ENCODE measurements at regions not wholly inside any gene's neighbourhood (a gene's known extent, or its start where the extent isn't known, plus 50 kb on each side); places are given as distances from the start of the nearest gene placed in this dataset.

DNA sequence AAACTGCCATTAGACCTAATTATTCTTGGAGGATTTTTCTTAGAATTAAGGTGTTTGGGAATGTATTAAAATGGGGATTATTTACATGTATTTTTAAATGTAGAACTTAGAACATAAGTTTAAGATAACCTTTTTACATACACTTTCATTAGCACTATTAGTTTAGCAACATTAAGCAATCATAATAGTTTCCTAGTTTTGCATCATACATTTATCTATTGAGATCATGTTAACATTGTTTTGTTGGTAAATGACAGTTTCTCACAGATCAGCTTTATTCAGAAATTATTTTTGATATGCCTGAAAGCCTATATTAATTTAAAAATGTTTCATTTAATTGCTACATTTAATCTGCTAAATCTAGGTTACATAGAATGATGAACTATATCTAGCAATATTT is 189.7 kb upstream of the PPP1R3A start:
- H3K4me3 Mint-ChIP-seq (ENCODE audit: low read depth, unreplicated experiment): no peak overlapping the region
- CTCF ChIA-PET: no interaction called here
- no peak overlapping the region for H3K27ac Mint-ChIP-seq (ENCODE audit: unreplicated experiment)
- H3K9me3 Mint-ChIP-seq (ENCODE audit: low read depth, unreplicated experiment): no peaks in the 10 kb centered on the region
- no peaks in the 10 kb centered on the region for H3K27me3 Mint-ChIP-seq (ENCODE audit: unreplicated experiment)
- no peaks in the 10 kb centered on the region for H3K4me1 Mint-ChIP-seq (ENCODE audit: low read depth, unreplicated experiment)
- TF ChIP-seq, protein P1, sequence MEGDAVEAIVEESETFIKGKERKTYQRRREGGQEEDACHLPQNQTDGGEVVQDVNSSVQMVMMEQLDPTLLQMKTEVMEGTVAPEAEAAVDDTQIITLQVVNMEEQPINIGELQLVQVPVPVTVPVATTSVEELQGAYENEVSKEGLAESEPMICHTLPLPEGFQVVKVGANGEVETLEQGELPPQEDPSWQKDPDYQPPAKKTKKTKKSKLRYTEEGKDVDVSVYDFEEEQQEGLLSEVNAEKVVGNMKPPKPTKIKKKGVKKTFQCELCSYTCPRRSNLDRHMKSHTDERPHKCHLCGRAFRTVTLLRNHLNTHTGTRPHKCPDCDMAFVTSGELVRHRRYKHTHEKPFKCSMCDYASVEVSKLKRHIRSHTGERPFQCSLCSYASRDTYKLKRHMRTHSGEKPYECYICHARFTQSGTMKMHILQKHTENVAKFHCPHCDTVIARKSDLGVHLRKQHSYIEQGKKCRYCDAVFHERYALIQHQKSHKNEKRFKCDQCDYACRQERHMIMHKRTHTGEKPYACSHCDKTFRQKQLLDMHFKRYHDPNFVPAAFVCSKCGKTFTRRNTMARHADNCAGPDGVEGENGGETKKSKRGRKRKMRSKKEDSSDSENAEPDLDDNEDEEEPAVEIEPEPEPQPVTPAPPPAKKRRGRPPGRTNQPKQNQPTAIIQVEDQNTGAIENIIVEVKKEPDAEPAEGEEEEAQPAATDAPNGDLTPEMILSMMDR (IDR thresholded peaks at IDR 0.05; ENCODE audit: unreplicated experiment): no peak
- intact Hi-C loops (cut with micrococcal nuclease; ENCODE audit: unreplicated experiment): no loop called here
- no TSS peak for BruUV-seq (replicated peaks)
- DNase-seq: no peak
- no peaks in the 10 kb centered on the region for H3K36me3 Mint-ChIP-seq (ENCODE audit: insufficient read depth, unreplicated experiment)

DNA sequence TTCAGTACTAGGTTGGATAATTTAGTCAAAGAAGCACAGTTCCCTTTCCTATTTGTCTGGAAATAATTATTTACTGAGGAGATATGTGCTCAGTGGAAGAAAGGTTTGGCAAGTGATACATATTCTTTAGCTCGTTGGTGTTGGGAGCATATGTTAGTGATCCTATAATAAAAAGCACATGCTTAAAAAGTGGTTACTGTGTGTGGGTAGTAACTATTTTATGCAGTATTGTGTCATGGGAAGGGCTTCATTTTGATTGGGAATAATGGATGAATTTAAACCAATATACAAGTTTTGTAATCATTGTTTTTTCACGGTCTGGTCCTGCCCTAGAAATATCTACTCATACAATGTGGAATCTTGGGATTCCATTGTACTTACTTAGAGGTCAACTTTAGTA is 188.7 kb upstream of the PPP1R3A start:
- H3K36me3 Mint-ChIP-seq (ENCODE audit: insufficient read depth, unreplicated experiment): no peaks in the 10 kb centered on the region
- no peaks in the 10 kb centered on the region for H3K4me1 Mint-ChIP-seq (ENCODE audit: low read depth, unreplicated experiment)
- BruUV-seq (replicated peaks): no TSS peak
- no peak overlapping the region for H3K4me3 Mint-ChIP-seq (ENCODE audit: low read depth, unreplicated experiment)
- intact Hi-C loops (cut with micrococcal nuclease; ENCODE audit: unreplicated experiment): no loop called here
- TF ChIP-seq, protein P1 (IDR thresholded peaks at IDR 0.05; ENCODE audit: unreplicated experiment): no peak
- H3K9me3 Mint-ChIP-seq (ENCODE audit: low read depth, unreplicated experiment): no peaks in the 10 kb centered on the region
- CTCF ChIA-PET: no interaction called here
- no peak overlapping the region for H3K27ac Mint-ChIP-seq (ENCODE audit: unreplicated experiment)
- DNase-seq: no peak
- no peaks in the 10 kb centered on the region for H3K27me3 Mint-ChIP-seq (ENCODE audit: unreplicated experiment)

DNA sequence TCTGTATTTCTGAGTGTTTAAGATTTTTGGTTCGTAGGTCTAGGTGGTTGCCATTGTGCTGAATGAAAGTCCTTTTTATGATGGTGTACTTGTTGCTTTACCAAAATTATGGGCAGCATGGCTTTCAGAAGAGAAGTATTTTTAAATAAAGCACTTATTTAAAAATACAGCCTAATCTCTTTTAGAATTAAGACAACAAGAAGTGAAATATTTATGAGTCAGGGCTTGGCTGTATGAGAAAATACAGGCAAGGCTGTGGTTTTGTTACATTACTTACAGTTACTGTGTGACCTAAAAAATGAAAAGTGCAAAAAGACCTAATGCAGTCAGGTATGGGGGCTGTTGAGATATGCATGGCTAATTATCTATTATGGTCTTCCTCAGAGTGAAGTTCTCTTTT is 185.2 kb upstream of the PPP1R3A start:
- Mint-ChIP-seq H3K36me3 (ENCODE audit: insufficient read depth, unreplicated experiment) (no peaks in the 10 kb centered on the region), H3K9me3 (ENCODE audit: low read depth, unreplicated experiment) (no peaks in the 10 kb centered on the region), H3K4me3 (ENCODE audit: low read depth, unreplicated experiment) (no peak overlapping the region), H3K27ac (ENCODE audit: unreplicated experiment) (no peak overlapping the region), H3K4me1 (ENCODE audit: low read depth, unreplicated experiment) (no peaks in the 10 kb centered on the region), H3K27me3 (ENCODE audit: unreplicated experiment) (no peaks in the 10 kb centered on the region)
- CTCF ChIA-PET: no interaction called here
- BruUV-seq (replicated peaks): no TSS peak
- intact Hi-C loops (cut with micrococcal nuclease; ENCODE audit: unreplicated experiment): no loop called here
- DNase-seq: no peak
- TF ChIP-seq, protein P1 (IDR thresholded peaks at IDR 0.05; ENCODE audit: unreplicated experiment): no peak

DNA sequence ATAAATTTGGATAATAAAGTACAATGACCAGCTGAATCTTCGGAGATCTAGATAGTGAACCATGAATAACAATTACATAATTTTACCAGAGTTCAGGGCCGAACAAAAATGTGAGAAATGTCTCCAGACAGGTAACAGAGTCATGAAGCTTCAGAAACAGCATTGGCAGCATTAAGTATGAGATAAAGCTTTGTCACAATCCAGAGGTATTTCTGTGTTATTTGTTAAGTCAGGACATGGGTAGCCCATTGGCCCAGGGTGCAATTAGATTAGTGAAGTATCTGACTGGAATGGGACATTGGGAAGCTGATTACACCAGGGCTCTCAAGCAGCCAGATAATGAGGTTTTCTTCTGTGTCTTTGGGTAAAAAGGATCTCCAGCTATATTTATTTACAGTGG is 184.2 kb upstream of the PPP1R3A start:
- TF ChIP-seq, protein P1 (IDR thresholded peaks at IDR 0.05; ENCODE audit: unreplicated experiment): no peak
- no TSS peak for BruUV-seq (replicated peaks)
- H3K36me3 Mint-ChIP-seq (ENCODE audit: insufficient read depth, unreplicated experiment): no peaks in the 10 kb centered on the region
- no peak for DNase-seq
- CTCF ChIA-PET: no interaction called here
- peaks cover 3% of the 10 kb centered on the region for H3K9me3 Mint-ChIP-seq (ENCODE audit: low read depth, unreplicated experiment)
- no peaks in the 10 kb centered on the region for H3K4me1 Mint-ChIP-seq (ENCODE audit: low read depth, unreplicated experiment)
- intact Hi-C loops (cut with micrococcal nuclease; ENCODE audit: unreplicated experiment): no loop called here
- no peaks in the 10 kb centered on the region for H3K27me3 Mint-ChIP-seq (ENCODE audit: unreplicated experiment)
- no peak overlapping the region for H3K4me3 Mint-ChIP-seq (ENCODE audit: low read depth, unreplicated experiment)
- no peak overlapping the region for H3K27ac Mint-ChIP-seq (ENCODE audit: unreplicated experiment)

DNA sequence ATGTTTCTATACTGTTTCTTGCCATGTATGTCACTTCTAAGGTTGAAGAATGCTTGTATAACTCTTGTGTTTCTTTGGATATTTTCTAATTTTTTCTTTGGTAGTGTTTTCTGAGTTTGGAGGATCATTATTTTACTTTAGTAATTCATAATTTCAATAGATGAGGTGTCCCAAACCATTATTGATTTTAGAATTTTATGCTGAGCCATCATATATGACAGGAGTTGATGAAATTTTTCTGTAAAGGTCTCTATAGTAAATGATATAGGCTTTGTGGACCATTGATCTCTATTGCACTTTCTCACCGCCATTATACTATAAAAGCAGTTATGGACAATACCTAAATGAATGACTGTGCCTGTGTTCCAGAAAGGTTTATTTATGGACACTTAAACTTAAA is 183.3 kb upstream of the PPP1R3A start:
- CTCF ChIA-PET: no interaction called here
- peaks cover 8% of the 10 kb centered on the region for H3K9me3 Mint-ChIP-seq (ENCODE audit: low read depth, unreplicated experiment)
- no TSS peak for BruUV-seq (replicated peaks)
- TF ChIP-seq, protein P1 (IDR thresholded peaks at IDR 0.05; ENCODE audit: unreplicated experiment): no peak
- H3K36me3 Mint-ChIP-seq (ENCODE audit: insufficient read depth, unreplicated experiment): no peaks in the 10 kb centered on the region
- no peak for DNase-seq
- intact Hi-C loops (cut with micrococcal nuclease; ENCODE audit: unreplicated experiment): no loop called here
- no peak overlapping the region for H3K4me3 Mint-ChIP-seq (ENCODE audit: low read depth, unreplicated experiment)
- H3K4me1 Mint-ChIP-seq (ENCODE audit: low read depth, unreplicated experiment): no peaks in the 10 kb centered on the region
- H3K27ac Mint-ChIP-seq (ENCODE audit: unreplicated experiment): no peak overlapping the region
- H3K27me3 Mint-ChIP-seq (ENCODE audit: unreplicated experiment): no peaks in the 10 kb centered on the region

Measured in Calu3 (cell line).